ENCODE measurements at regions not wholly inside any gene's neighbourhood (a gene's known extent, or its start where the extent isn't known, plus 50 kb on each side); places are given as distances from the start of the nearest gene placed in this dataset.

- no peak for DNase-seq (ENCODE audit: low read depth)
These were observed 2141.0 kb upstream of the AGA start for GRCh38 chr4:179583221-179583620.

DNA sequence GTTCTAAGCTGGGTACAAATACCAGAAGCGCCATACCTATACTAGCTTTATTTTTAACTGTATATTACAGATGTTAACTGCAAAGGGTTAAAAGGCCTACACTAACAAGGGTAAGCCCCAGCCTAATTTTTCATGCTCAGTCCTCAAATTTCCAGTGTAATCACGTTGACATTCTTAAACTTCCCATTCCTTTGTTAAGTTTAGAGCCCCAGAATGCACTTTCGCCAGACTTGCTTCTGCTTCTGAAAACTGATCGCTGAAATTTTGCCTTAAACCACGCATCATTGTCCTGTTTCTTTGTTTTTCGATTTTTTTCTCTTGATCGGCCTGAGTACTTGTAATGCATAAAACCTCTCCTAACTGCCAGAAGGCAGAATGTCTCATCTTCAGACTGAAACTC, 2141.9 kb upstream of the AGA start:
- DNase-seq (ENCODE audit: low read depth) = no peak

GRCh38 chr4:179585761-179586160, 2143.5 kb upstream of the AGA start:
- no peak for DNase-seq (ENCODE audit: low read depth)

GRCh38 chr4:179586460-179586859, 2144.2 kb upstream of the AGA start:
- no peak for DNase-seq (ENCODE audit: low read depth)

DNA sequence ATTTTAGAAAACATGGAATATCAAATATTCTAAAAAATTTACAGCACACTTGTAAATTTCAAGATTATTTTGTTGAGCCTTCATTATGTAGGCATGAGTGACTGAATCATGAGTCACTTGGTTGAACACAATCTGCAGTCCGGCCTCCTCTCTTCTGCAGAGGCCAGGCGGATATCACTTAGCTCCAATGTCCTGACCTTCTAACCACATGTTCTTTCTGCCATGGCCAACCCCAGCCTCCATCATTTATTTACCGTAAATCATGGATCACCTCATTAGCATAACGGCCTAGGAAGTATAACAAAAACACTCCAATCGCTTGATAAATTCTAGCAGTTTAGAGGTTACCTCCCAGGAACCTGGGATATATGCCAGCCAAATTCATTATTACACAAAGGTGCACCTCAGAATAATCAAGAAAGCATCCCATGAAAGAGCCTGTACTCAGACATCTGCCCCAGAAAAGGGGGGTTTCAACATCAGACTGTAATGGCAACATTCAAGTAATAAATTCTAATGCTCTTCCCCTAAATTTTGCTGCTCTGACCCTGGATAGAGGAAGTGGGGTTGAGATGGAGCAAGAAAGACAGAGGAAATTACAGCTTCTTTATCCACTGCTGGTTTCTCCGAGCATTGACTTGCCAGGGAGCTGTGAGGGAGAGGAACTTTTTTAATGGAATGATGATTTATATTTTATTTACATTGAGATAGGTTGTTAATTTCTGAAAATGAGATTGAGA, 2153.6 kb upstream of the AGA start:
- no peak for DNase-seq (ENCODE audit: low read depth)

- DNase-seq (ENCODE audit: low read depth) = no peak
These were observed 2154.4 kb upstream of the AGA start for GRCh38 chr4:179596621-179597020.

DNA sequence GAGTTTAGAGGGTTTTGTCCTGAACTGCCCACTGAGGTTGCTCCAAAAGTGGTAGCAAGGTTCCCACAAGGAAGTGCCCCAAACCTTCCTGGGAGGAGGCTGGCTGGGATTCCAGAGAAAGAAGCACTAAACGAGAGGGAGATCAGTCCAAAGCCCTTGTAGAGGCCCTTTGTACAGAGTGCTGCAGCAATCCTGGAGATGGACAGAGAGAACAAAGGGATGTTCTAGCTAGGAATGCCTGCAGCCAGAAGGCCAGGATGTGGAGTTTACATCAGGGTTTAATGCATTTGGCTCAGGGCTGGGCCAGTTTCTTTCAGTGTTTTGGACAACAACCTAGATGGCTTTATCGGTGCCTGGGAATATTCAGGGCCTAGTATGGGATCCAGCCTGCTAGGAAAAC, 2155.1 kb upstream of the AGA start:
- DNase-seq (ENCODE audit: low read depth) = no peak

- no peak for DNase-seq (ENCODE audit: low read depth)
These were observed 2159.4 kb upstream of the AGA start for GRCh38 chr4:179601671-179602070.

DNA sequence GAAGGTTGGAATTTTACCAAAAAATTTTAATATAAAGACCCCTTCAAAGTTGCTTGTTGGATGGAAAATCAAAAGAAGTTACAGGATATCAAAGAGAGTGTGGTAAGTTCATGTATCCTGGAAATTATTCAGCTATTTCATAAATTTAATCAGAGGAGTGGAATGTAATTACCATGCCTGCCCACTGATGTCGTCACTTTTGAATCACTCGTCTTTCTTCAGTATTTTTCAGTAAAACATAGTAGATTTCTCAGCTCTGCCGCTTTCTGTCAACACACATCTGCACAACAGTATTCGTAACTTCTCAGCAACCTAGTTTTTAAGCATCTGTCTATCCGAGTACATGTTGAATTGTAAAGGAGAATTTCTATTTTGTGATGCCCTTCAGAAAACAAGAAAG, 2163.0 kb upstream of the AGA start:
- DNase-seq (ENCODE audit: low read depth) = no peak

DNA sequence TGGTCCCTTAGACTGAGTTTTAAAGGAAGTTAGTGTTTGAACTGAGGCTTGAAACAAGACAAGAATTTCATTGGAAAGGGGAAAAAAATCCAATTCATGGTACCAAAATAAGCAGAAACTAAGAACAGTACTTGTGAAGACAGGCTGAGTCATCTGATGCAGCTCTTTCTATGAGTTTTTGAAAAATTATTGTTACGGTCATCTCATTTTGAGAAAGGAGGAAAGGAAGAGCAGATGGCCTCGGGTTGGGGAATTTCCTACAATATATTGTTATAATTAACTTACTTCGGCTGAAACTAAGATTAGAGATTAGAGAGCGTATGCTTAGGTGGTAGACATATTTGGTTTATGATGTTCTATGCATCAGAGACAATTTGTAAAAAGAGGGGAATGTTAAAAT, 2164.8 kb upstream of the AGA start:
- no peak for DNase-seq (ENCODE audit: low read depth)

- no peak for DNase-seq (ENCODE audit: low read depth)
These were observed 2173.5 kb upstream of the AGA start for GRCh38 chr4:179615704-179616103.

DNA sequence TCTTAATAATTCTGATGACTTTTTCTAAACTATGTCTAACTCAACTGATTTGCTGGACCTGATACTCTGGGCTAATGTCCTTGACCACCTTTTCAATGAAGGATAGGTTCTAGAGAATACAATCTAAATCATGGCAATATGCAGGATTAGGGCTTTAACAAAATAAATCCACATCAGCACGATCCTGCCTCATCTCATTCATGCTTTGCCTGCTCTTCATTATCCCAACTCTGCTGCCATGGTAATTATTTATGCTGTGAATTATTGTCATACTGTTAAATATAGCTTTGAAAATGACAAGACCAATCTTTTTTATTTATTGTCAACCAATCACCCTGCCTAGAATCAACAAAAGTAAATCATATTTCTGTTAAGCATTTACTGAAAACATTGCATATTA, 2176.7 kb upstream of the AGA start:
- no peak for DNase-seq (ENCODE audit: low read depth)

DNA sequence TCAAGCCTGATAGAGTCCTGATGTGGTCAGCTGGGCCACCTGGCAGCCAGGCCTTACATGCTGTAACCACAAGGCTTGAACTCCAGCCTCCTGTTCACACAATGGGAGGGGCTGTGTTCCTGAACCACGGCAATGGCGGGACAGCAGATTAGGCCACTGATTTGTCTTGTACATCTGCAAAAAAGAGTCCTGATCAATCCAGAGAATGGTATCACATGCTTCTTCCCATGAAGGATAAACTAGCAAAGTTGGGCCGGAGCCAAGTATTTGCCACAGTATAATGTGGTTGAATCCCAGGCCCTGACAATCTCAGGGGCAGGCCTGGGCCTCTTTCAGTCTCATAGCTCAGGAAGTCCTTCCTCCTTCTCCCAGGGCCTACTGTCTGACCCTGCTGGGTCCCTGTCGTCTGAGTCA, 2182.5 kb upstream of the AGA start:
- no peak for DNase-seq (ENCODE audit: low read depth)

GRCh38 chr4:179625406-179625805, 2183.2 kb upstream of the AGA start:
- no peak for DNase-seq (ENCODE audit: low read depth)

DNA sequence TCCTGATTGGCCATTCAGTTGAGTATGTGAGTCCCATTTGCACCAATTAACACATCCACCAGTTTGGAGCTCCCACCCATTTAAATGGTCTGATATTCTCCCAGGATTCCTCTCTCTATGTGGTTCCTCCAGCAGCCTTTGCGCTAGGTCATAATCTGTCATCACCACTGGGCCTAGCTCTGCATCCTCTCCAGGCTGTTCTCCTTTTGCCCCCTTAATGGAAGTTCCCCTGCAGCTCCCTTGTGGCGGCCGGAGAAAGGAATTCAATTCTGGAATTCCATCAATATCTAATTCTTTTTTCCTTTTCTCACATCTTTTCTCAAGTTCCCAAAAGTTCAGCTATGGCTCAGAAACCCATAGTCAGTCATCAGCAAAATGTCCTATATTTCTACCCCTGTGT, 2184.4 kb upstream of the AGA start:
- no peak for DNase-seq (ENCODE audit: low read depth)

DNA sequence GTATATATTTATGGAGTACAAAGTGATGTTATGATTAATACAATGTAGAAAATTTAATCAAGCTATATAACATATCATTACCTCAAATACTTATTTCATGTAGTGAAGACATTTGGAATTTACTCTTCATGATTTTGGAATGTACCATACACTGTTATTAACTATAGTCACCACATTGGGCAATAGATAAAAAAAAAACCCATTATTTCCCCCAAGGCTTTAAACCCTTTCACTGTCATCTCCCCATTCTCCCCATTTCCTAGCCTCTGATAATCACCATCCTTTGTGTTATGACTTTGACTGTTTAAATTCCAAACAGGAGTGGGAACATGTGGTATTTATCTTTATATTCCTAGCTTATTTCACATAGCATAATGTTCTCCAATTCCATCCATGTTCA, 2189.1 kb upstream of the AGA start:
- DNase-seq (ENCODE audit: low read depth) = no peak

- no peak for DNase-seq (ENCODE audit: low read depth)
These were observed 2192.6 kb upstream of the AGA start for GRCh38 chr4:179634862-179635261.

- DNase-seq (ENCODE audit: low read depth) = no peak
These were observed 2220.3 kb upstream of the AGA start for GRCh38 chr4:179662522-179662921.

DNA sequence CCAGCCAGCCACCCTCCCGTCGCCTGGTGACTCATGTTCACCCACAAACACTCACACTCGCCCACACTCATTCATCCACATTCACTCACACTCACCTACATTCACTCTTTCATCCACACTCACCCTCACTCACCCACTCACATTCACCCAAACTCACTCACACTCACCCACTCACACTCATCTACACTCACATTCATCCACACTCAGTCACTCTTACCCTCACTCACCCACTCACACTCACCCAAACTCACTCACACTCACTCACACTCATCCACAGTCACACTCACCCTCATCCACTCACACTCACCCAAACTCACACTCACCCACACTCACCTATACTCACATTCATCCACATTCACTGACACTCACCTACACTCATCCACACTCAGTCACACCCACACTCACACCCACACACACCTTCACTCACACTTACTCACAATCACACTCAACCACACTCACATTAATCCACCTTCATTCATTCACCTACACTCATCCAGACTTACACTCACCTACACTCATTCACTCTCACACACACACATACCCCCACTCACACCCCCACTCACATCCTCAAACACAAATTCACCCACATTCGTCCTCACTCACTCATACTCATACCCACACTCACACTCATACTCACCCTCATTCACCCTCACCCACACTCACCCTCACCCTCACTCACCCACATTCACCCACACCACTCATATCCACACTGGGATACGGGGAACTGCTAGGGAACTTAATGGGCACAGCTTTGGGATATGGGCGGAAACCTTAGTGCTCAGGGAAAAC, 2221.6 kb upstream of the AGA start:
- no peak for DNase-seq (ENCODE audit: low read depth)

DNA sequence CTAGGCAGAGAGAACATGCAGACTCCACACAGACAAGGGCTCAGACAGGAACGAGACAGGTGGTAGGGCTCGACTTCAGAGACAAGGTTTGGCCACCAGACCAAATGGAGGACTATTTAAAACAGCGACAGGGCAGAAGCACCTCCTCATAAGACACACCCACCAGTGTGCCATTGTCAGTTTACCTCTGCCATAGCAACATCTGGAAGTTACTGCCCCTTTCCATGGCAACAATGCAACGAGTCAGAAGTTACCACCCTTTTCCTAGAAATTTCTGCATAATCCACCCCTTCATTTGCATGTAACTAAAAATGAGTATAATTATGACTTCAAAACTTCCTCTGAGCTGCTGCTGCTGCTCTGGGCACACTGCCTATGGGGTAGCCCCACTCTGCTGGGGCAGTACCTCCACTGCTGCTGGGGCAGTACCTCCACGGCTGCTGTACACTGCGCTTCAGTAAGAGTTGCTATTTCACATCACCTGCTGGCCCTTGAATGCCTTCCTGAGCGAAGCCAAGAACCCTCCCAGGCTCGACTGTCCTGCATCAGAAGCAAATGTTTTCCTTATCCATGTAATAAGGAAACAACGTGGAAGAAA, 2222.3 kb upstream of the AGA start:
- DNase-seq (ENCODE audit: low read depth) = no peak

DNA sequence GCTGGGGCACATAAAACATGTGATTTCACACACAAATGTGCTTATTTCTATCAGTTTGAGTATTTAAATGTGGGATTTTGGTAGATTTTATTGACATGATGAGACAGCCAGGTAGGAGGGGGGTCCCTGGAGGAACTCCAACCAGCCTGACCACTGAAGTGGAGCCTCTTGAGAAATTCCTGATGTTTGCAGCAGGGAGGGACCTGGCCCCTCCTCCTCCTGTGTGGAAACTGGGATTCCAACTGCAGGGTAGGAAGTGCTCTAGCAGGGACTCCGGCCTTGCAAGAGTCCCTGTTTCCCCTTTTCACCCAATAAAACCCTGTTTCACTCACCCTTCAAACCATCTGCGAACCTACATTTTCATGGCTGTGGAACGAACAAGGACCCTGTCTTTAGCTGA, 2224.0 kb upstream of the AGA start:
- DNase-seq (ENCODE audit: low read depth) = no peak

- DNase-seq (ENCODE audit: low read depth) = no peak
These were observed 2229.4 kb upstream of the AGA start for GRCh38 chr4:179671609-179672008.

DNA sequence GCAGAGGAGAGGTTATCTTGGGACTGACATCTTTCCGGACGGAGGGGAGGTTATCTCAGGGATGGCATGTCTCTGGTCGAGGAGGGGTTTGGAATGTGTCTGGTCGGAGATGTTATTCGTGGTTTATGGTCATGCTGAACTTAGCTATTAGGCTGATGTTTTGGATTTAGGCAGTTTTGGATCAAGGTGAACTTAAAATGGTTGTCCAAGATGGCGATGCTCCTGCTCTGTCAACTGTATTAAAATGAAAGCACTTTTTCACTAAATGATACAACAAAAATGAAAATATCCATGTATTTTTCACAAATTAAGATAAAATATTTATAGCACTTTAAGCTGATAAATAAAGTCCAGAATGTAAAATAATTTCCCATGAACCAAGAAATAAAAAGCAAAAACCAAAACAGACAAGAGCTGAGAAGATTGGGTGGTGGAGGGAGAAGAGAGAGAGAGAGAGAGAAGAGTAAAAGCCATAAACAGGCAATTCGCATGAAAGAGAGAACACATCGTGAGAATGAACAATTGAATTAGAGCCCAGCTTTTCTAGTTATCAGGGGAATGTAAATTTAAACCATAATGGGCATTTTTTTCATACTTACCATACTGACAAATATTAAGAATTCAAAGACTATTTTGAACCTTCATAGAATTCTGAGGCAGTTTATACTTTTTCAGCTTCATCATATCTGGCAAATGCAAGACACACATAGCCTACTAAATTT, 2236.0 kb upstream of the AGA start:
- DNase-seq (ENCODE audit: low read depth) = no peak

Data from activated T-helper 1 cell treated with Interleukin-2 at 50 U/mL for 16 hours (primary cell).